ENCODE measurements at regions not wholly inside any gene's neighbourhood (a gene's known extent, or its start where the extent isn't known, plus 50 kb on each side); places are given as distances from the start of the nearest gene placed in this dataset.

DNA sequence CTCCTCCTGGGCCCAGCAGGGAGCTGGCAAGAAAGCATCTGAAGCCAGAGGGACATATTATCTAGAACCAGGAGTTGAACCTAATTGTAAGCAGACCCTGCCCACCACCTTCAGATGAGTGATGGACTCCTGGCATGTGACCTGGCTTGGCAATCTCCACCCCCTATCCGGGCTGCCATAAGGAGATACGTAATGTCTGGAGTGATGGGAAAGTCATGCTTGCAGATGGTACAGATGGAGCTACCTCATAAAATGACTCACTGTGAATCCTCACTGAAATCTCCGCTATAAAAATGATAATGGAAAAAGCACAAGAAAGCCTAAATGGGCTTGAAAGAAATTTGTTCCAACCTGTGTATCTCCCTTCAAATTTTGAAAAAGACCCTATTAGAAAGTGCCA lies 157.5 kb downstream of the DMRT2 start:
- Histone ChIP-seq H3K9me3 (no peaks in the 10 kb centered on the region), H3K4me1 (no peaks in the 10 kb centered on the region), H3K27me3 (no peaks in the 10 kb centered on the region), H3K4me3 (no peak overlapping the region), H3K27ac (no peak overlapping the region), H3K36me3 (no peaks in the 10 kb centered on the region)
- TF ChIP-seq, protein P1, sequence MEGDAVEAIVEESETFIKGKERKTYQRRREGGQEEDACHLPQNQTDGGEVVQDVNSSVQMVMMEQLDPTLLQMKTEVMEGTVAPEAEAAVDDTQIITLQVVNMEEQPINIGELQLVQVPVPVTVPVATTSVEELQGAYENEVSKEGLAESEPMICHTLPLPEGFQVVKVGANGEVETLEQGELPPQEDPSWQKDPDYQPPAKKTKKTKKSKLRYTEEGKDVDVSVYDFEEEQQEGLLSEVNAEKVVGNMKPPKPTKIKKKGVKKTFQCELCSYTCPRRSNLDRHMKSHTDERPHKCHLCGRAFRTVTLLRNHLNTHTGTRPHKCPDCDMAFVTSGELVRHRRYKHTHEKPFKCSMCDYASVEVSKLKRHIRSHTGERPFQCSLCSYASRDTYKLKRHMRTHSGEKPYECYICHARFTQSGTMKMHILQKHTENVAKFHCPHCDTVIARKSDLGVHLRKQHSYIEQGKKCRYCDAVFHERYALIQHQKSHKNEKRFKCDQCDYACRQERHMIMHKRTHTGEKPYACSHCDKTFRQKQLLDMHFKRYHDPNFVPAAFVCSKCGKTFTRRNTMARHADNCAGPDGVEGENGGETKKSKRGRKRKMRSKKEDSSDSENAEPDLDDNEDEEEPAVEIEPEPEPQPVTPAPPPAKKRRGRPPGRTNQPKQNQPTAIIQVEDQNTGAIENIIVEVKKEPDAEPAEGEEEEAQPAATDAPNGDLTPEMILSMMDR (IDR thresholded peaks at IDR 0.05) = no peak
- DNase-seq (no peak), ATAC-seq (no peak)
- intact Hi-C loops (cut with DNase I) = no loop called here

DNA sequence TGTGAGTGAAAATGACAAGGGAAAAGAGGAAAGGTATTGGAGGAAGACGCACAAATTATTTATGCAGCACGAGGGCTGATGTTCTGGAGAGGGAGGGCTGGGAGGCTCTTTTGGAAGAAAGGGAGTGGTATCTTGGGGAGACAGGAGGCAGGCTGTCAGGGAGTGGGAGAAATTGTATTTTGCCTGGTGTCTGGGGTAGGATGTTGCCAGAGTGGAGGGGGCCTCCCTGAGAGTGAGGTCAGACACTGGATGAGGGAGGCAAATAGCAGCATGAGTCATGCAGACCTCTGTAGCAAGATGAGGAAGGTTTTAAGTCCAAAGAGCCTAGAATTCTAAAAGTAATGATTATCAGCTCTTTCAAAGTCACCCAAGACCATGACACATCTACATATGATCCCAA lies 158.0 kb downstream of the DMRT2 start:
- H3K27ac ChIP-seq = no peak overlapping the region
- DNase-seq = no peak
- intact Hi-C loops (cut with DNase I) = no loop called here
- peak; percentile 71 for ATAC-seq
- no peaks in the 10 kb centered on the region for H3K36me3 ChIP-seq
- H3K9me3 ChIP-seq = no peaks in the 10 kb centered on the region
- TF ChIP-seq, protein P1 (IDR thresholded peaks at IDR 0.05) = no peak
- no peaks in the 10 kb centered on the region for H3K27me3 ChIP-seq
- no peaks in the 10 kb centered on the region for H3K4me1 ChIP-seq
- H3K4me3 ChIP-seq = no peak overlapping the region

- TF ChIP-seq, protein P1 (IDR thresholded peaks at IDR 0.05) = no peak
- no peaks in the 10 kb centered on the region for H3K27me3 ChIP-seq
- ATAC-seq (no peak), DNase-seq (no peak)
- H3K4me3 ChIP-seq = no peak overlapping the region
- no peak overlapping the region for H3K27ac ChIP-seq
- no peaks in the 10 kb centered on the region for H3K4me1 ChIP-seq
- intact Hi-C loops (cut with DNase I) = no loop called here
- no peaks in the 10 kb centered on the region for H3K36me3 ChIP-seq
- H3K9me3 ChIP-seq = no peaks in the 10 kb centered on the region
These were observed 160.8 kb downstream of the DMRT2 start for GRCh38 chr9:1210954-1211353.

DNA sequence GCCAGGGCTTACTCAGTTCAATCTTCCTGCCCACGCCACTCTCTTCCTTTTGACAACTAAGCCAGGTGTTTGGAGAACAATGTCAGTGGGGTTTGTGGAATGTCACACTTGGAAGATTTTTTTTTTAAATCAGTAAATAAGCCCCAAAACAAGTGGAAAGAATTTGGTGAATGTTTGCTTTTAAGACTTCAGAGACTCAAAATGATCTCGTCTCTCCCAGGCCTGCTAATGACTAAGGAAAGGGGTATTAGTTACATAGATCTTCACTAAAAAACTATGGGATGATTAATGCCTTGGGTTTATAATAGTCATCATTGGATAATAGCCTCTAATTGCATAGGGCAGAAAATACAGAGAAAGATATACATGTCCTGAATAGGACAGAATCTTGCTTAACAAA lies 166.4 kb downstream of the DMRT2 start:
- intact Hi-C loops (cut with DNase I) = no loop called here
- Histone ChIP-seq H3K4me3 (no peak overlapping the region), H3K27me3 (no peaks in the 10 kb centered on the region), H3K36me3 (no peaks in the 10 kb centered on the region), H3K4me1 (no peaks in the 10 kb centered on the region), H3K27ac (no peak overlapping the region), H3K9me3 (no peaks in the 10 kb centered on the region)
- TF ChIP-seq, protein P1 (IDR thresholded peaks at IDR 0.05) = no peak
- DNase-seq (no peak), ATAC-seq (no peak)

GRCh38 chr9:1217076-1217475 lies 166.9 kb downstream of the DMRT2 start:
- no peak overlapping the region for H3K27ac ChIP-seq
- TF ChIP-seq, protein P1 (IDR thresholded peaks at IDR 0.05) = no peak
- no peak overlapping the region for H3K4me3 ChIP-seq
- H3K27me3 ChIP-seq = no peaks in the 10 kb centered on the region
- no peaks in the 10 kb centered on the region for H3K4me1 ChIP-seq
- intact Hi-C loops (cut with DNase I) = no loop called here
- no peaks in the 10 kb centered on the region for H3K36me3 ChIP-seq
- no peaks in the 10 kb centered on the region for H3K9me3 ChIP-seq
- ATAC-seq = no peak
- DNase-seq = no peak

Data from left lung (tissue), 4 donors.